PC-9 (cell line): ENCODE measurements at regions not wholly inside any gene's neighbourhood (a gene's known extent, or its start where the extent isn't known, plus 50 kb on each side); places are given as distances from the start of the nearest gene placed in this dataset.

Source experiments
- BruUV-seq: library from RNA; stranded (reverse); fragments of 400-500 nt; replicated peaks from 2 replicates; lab custom pipeline; 2021; lab: Mats Ljungman, UMichigan
- CTCF ChIA-PET: fragments of 300-600 bp; sonication (Branson Sonifier 250); formaldehyde crosslinking; loops from one replicate; lab custom pipeline; 2022; ENCODE audit warnings: antibody characterized with exemption; lab: Charles Lee
- POLR2A ChIA-PET: fragments of 300-600 bp; sonication (Branson Sonifier 250); formaldehyde crosslinking; loops from one replicate; lab custom pipeline; 2022; ENCODE audit warnings: antibody characterized with exemption; ENCODE audit not compliant: unreplicated experiment; lab: Charles Lee
- DNase-seq, 2 experiments: peaks; one replicate each; pipeline versions ENCODE4 v3.0.0 to v3.0.0-alpha.2; 2015 to 2022; ENCODE audit warnings: mixed read lengths in 1 of 2
- H2AFZ ChIP-seq: fragments of 200-600 bp; sonication (generic); 2 replicates; pipeline ENCODE4 v1.8.1; 2017; ENCODE audit warnings: antibody characterized with exemption
- H3F3A ChIP-seq: fragments of 200-600 bp; sonication (generic); 2 replicates; pipeline ENCODE4 v1.8.1; 2017; ENCODE audit warnings: antibody characterized with exemption, mild to moderate bottlenecking, low read depth; ENCODE audit not compliant: insufficient read depth
- H3K27ac ChIP-seq: fragments of 200-600 bp; sonication (generic); 2 replicates; pipeline ENCODE4 v1.6.1; 2016; ENCODE audit warnings: mixed run types
- H3K27me3 ChIP-seq: fragments of 200-600 bp; sonication (generic); 2 replicates; pipeline ENCODE4 v1.6.1; 2016; ENCODE audit warnings: low read depth, mixed run types; ENCODE audit not compliant: insufficient read depth
- H3K36me3 ChIP-seq: fragments of 200-600 bp; sonication (generic); 2 replicates; pipeline ENCODE4 v1.6.1; 2016; ENCODE audit warnings: low read depth, mixed run types
- H3K4me1 ChIP-seq: fragments of 200-600 bp; sonication (generic); replicated peaks from 2 replicates; pipeline ENCODE4 v1.6.1; 2016; ENCODE audit warnings: mixed run types; ENCODE audit not compliant: insufficient read depth
- H3K4me2 ChIP-seq: fragments of 200-600 bp; sonication (generic); 2 replicates; pipeline ENCODE4 v1.6.1; 2017; ENCODE audit warnings: mixed run types
- H3K4me3 ChIP-seq: fragments of 200-600 bp; sonication (generic); 2 replicates; pipeline ENCODE4 v1.6.1; 2016; ENCODE audit warnings: mixed run types
- H3K79me2 ChIP-seq: fragments of 200-600 bp; sonication (generic); 2 replicates; pipeline ENCODE4 v1.6.1; 2017; ENCODE audit warnings: low read depth, mixed run types
- H3K9me2 ChIP-seq: fragments of 200-600 bp; sonication (generic); 2 replicates; pipeline ENCODE4 v1.8.1; 2017; ENCODE audit warnings: mild to moderate bottlenecking; ENCODE audit not compliant: insufficient read depth
- H3K9me3 ChIP-seq: fragments of 200-600 bp; sonication (generic); 2 replicates; pipeline ENCODE4 v1.8.1; 2016; ENCODE audit warnings: low read depth; ENCODE audit not compliant: insufficient read depth
- H4K20me1 ChIP-seq: fragments of 200-600 bp; sonication (generic); 2 replicates; pipeline ENCODE4 v1.8.1; 2017; ENCODE audit not compliant: insufficient read depth
- EZH2 ChIP-seq: fragments of 200-600 bp; sonication (generic); IDR thresholded peaks from 2 replicates; pipeline ENCODE4 v1.8.0; 2017; ENCODE audit warnings: antibody characterized with exemption, low read depth
- intact Hi-C: fragments of 100-400 bp; cut with micrococcal nuclease; formaldehyde crosslinking; loops from one replicate; pipeline ENCODE4 v1.10.0; 2022; ENCODE audit not compliant: unreplicated experiment
- TF ChIP-seq, protein P1 (sequence below): fragments of 200-600 bp; sonication (generic); conservative IDR thresholded peaks from 2 replicates; pipeline ENCODE4 v1.6.1; 2017; ENCODE audit warnings: mixed run types, antibody characterized with exemption, mild to moderate bottlenecking, moderate library complexity

DNA sequence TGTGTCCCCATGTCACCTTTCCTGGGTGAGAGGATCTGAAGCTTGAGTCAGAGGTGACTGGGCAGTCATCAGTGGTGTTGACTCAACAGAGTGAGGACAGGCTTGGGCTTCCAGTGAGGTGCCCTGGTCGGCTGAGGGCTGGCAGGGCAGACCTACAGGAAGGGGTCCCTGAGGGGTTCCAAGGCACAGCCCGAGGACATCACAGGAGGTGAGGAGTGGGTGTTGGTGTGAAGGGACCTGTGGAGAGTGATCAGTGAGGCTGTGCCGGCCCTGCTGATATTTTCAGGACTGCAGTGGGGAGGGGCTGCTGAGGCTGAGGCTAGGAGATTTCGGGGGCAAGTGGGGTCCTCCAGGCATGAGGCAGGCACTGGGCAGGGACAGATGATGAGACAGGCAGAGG lies 545.5 kb downstream of the TCERG1L start:
- no TSS peak for BruUV-seq
- H3K27me3 ChIP-seq = 0 out of 2 replicates have a peak, but pooled peaks cover 2% of the 10 kb centered on the region
- no peaks in the 10 kb centered on the region for H3K36me3 ChIP-seq
- H2AFZ ChIP-seq = no peak overlapping the region
- ChIA-PET CTCF (no interaction called here), POLR2A (no interaction called here)
- TF ChIP-seq EZH2 = no peak
- TF ChIP-seq, protein P1, sequence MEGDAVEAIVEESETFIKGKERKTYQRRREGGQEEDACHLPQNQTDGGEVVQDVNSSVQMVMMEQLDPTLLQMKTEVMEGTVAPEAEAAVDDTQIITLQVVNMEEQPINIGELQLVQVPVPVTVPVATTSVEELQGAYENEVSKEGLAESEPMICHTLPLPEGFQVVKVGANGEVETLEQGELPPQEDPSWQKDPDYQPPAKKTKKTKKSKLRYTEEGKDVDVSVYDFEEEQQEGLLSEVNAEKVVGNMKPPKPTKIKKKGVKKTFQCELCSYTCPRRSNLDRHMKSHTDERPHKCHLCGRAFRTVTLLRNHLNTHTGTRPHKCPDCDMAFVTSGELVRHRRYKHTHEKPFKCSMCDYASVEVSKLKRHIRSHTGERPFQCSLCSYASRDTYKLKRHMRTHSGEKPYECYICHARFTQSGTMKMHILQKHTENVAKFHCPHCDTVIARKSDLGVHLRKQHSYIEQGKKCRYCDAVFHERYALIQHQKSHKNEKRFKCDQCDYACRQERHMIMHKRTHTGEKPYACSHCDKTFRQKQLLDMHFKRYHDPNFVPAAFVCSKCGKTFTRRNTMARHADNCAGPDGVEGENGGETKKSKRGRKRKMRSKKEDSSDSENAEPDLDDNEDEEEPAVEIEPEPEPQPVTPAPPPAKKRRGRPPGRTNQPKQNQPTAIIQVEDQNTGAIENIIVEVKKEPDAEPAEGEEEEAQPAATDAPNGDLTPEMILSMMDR = no peak
- intact Hi-C loops = no loop called here
- no peaks in the 10 kb centered on the region for H3F3A ChIP-seq
- H3K27ac ChIP-seq = no peak overlapping the region
- no peaks in the 10 kb centered on the region for H3K9me2 ChIP-seq
- H3K9me3 ChIP-seq = no peaks in the 10 kb centered on the region
- H3K4me3 ChIP-seq = no peak overlapping the region
- H3K79me2 ChIP-seq = no peaks in the 10 kb centered on the region
- no peak for DNase-seq
- H4K20me1 ChIP-seq = no peaks in the 10 kb centered on the region
- H3K4me2 ChIP-seq = no peak overlapping the region
- no peaks in the 10 kb centered on the region for H3K4me1 ChIP-seq

DNA sequence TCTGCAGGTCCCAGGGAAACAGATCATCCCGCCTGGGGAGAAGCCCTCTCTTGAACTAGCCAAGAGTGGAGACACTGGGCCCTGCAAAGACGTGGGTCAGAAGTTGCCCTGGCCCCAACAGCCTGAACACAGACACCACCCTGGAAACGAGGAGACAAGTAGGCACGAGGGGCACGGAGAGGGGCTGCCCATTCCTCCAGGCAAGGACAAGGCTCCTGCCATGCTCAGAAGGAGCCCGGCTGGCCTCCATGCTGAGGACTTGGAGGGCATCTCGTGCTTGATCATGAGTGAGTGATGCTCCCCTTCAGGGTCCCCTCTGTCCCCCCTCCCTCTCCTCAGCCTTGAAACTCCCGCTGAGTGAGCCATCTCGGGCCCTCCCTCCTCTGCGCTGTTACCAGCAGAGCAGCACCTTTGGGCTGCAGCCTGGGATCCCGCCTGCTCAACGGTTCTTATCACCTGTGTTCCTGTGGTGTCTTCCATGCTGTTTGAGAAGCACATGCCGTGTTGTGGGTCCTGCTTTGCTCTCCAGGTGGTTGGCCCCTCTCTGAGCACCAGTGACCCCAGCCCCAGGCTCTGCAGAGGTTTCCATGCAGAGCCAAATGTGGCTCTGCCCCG lies 544.3 kb downstream of the TCERG1L start:
- CTCF ChIA-PET = no interaction called here
- no peaks in the 10 kb centered on the region for H3K9me2 ChIP-seq
- intact Hi-C loops = no loop called here

DNA sequence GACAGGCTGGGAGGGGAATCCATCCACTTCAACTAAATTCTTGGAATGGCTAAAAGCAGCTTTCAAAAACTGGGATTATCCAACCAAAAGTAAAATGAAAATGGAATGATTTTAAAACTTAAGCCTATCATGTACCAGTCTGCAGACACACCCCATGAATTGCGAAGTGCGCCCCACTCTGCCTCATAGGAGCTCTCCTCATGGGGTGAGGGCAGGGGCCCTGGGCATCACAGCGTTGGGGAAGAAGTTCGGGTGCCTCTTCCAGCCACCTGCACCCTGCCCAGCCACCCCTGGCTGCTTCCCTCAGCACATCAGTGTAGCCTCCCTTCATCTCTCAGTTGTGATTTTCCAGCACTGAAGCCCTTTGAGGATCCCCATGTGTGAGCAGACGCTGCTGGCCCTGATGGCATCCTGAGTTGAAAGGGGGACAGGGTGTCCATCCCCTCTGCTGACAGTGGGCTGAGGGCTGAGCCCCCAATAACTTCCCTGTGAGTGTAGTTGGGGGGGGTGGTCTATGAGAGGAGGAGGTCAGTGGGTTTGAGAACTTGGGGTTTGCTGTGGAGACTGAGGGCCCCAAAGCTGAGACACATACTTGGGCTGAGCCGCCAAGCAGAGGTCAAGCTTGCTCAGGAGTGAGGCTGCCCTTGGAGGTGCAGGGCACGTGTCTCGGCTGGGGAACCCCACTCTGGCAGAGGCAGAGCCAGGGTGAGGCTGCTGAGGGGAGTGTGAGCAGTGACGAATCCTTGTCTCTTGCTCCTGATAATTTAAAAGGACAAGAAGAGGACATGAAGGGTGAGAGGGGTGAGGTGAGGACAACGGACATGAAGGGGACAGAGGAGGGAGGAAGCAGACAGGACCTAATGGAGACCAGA lies 542.1 kb downstream of the TCERG1L start:
- Histone ChIP-seq H3K9me3 (no peaks in the 10 kb centered on the region), H2AFZ (no peak overlapping the region), H3K9me2 (no peaks in the 10 kb centered on the region), H3K4me2 (no peak overlapping the region), H3K4me3 (no peak overlapping the region), H3K79me2 (no peaks in the 10 kb centered on the region), H3K36me3 (no peaks in the 10 kb centered on the region), H3F3A (no peaks in the 10 kb centered on the region), H3K4me1 (no peaks in the 10 kb centered on the region), H3K27ac (no peak overlapping the region), H4K20me1 (no peaks in the 10 kb centered on the region), H3K27me3 (peaks cover 27% of the 10 kb centered on the region)
- ChIA-PET CTCF (no interaction called here), POLR2A (no interaction called here)
- no peak for TF ChIP-seq EZH2
- TF ChIP-seq, protein P1 = no peak
- no TSS peak for BruUV-seq
- no peak for DNase-seq
- intact Hi-C loops = no loop called here

More for the DNA sequence above, 544.3 kb downstream of the TCERG1L start:
- Histone ChIP-seq H3K36me3 (no peaks in the 10 kb centered on the region), H3K79me2 (no peaks in the 10 kb centered on the region), H3K27ac (no peak overlapping the region), H4K20me1 (no peaks in the 10 kb centered on the region), H3K4me1 (no peaks in the 10 kb centered on the region), H2AFZ (no peak overlapping the region), H3K4me2 (no peak overlapping the region), H3K27me3 (peaks cover 11% of the 10 kb centered on the region; the same call in 1 of the 2 replicates), H3K9me3 (no peaks in the 10 kb centered on the region), H3K4me3 (no peak overlapping the region), H3F3A (no peaks in the 10 kb centered on the region)
- TF ChIP-seq, protein P1 = no peak
- no peak for TF ChIP-seq EZH2
- no peak for DNase-seq
- POLR2A ChIA-PET = no interaction called here
- no TSS peak for BruUV-seq
